Neural cell (in vitro differentiated cells): ENCODE measurements at regions not wholly inside any gene's neighbourhood (a gene's known extent, or its start where the extent isn't known, plus 50 kb on each side); places are given as distances from the start of the nearest gene placed in this dataset.

ENCODE experiments used
- CTCF ChIP-seq: fragments of 450-650 bp; IDR thresholded peaks from 2 replicates; pipeline ENCODE4 v1.5.1; 2014; ENCODE audit warnings: antibody characterized with exemption, mild to moderate bottlenecking, moderate library complexity; ENCODE audit not compliant: poor library complexity, severe bottlenecking
- EZH2 ChIP-seq: fragments of 200-600, 300-800 bp; shearing (Covaris generic), sonication (generic); IDR thresholded peaks from 2 replicates; pipeline ENCODE4 v1.6.1; 2014; ENCODE audit warnings: antibody characterized with exemption, low read length, borderline replicate concordance, mild to moderate bottlenecking; ENCODE audit not compliant: insufficient read depth, poor library complexity, severe bottlenecking
- POLR2AphosphoS5 ChIP-seq: IDR thresholded peaks from 2 replicates; pipeline ENCODE4 v1.6.1; 2012
- TAF1 ChIP-seq: IDR thresholded peaks from 2 replicates; pipeline ENCODE4 v1.6.1; 2012; ENCODE audit warnings: low read depth
- TF ChIP-seq, protein P1 (sequence below): IDR thresholded peaks from 2 replicates; pipeline ENCODE4 v1.6.1; 2012; ENCODE audit warnings: borderline replicate concordance

- no peak for TF ChIP-seq CTCF
- TF ChIP-seq, protein P1, sequence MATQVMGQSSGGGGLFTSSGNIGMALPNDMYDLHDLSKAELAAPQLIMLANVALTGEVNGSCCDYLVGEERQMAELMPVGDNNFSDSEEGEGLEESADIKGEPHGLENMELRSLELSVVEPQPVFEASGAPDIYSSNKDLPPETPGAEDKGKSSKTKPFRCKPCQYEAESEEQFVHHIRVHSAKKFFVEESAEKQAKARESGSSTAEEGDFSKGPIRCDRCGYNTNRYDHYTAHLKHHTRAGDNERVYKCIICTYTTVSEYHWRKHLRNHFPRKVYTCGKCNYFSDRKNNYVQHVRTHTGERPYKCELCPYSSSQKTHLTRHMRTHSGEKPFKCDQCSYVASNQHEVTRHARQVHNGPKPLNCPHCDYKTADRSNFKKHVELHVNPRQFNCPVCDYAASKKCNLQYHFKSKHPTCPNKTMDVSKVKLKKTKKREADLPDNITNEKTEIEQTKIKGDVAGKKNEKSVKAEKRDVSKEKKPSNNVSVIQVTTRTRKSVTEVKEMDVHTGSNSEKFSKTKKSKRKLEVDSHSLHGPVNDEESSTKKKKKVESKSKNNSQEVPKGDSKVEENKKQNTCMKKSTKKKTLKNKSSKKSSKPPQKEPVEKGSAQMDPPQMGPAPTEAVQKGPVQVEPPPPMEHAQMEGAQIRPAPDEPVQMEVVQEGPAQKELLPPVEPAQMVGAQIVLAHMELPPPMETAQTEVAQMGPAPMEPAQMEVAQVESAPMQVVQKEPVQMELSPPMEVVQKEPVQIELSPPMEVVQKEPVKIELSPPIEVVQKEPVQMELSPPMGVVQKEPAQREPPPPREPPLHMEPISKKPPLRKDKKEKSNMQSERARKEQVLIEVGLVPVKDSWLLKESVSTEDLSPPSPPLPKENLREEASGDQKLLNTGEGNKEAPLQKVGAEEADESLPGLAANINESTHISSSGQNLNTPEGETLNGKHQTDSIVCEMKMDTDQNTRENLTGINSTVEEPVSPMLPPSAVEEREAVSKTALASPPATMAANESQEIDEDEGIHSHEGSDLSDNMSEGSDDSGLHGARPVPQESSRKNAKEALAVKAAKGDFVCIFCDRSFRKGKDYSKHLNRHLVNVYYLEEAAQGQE: no peak
- TF ChIP-seq EZH2: no peak
- no peak for TF ChIP-seq POLR2AphosphoS5
- no peak for TF ChIP-seq TAF1
Measured at GRCh38 chr5:125595845-125596244, 827.4 kb upstream of the GRAMD2B start.
